Fibroblast of villous mesenchyme (primary cell): ENCODE measurements at regions not wholly inside any gene's neighbourhood (a gene's known extent, or its start where the extent isn't known, plus 50 kb on each side); places are given as distances from the start of the nearest gene placed in this dataset.

Experiments used
- DNase-seq: peaks from one replicate; pipeline ENCODE4 v3.0.0-alpha.2; 2010; ENCODE audit warnings: low read depth
- H3K4me3 ChIP-seq: 2 replicates; pipeline ENCODE4 v1.5.1; 2011; ENCODE audit warnings: low read depth, mild to moderate bottlenecking, low read length
- TF ChIP-seq, protein P1 (sequence below): IDR thresholded peaks from 2 replicates; pipeline ENCODE4 v1.5.1; 2012; ENCODE audit warnings: low read depth, mild to moderate bottlenecking, low read length; ENCODE audit not compliant: insufficient read depth

DNA sequence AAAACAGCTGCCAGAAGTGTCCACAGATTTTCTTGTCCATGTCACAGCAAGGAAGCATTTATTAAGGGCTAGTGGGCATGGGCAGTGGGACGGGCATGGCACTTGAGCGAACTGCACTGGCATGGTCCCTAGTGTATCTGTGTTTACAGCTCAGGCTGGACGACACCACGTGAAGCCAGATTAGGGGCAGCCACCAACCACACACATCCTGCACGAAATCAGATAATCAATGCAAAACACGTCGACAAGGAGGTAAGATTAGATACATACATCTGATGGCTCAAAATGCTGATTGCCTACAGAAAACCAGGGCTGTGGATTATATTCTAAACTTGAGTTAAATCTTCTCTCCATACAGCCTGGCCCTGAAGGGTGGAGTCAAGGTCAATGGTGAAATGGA is 103.8 kb upstream of the ATP6AP2 start:
- TF ChIP-seq, protein P1, sequence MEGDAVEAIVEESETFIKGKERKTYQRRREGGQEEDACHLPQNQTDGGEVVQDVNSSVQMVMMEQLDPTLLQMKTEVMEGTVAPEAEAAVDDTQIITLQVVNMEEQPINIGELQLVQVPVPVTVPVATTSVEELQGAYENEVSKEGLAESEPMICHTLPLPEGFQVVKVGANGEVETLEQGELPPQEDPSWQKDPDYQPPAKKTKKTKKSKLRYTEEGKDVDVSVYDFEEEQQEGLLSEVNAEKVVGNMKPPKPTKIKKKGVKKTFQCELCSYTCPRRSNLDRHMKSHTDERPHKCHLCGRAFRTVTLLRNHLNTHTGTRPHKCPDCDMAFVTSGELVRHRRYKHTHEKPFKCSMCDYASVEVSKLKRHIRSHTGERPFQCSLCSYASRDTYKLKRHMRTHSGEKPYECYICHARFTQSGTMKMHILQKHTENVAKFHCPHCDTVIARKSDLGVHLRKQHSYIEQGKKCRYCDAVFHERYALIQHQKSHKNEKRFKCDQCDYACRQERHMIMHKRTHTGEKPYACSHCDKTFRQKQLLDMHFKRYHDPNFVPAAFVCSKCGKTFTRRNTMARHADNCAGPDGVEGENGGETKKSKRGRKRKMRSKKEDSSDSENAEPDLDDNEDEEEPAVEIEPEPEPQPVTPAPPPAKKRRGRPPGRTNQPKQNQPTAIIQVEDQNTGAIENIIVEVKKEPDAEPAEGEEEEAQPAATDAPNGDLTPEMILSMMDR = no peak
- no peak overlapping the region for H3K4me3 ChIP-seq
- no peak for DNase-seq

DNA sequence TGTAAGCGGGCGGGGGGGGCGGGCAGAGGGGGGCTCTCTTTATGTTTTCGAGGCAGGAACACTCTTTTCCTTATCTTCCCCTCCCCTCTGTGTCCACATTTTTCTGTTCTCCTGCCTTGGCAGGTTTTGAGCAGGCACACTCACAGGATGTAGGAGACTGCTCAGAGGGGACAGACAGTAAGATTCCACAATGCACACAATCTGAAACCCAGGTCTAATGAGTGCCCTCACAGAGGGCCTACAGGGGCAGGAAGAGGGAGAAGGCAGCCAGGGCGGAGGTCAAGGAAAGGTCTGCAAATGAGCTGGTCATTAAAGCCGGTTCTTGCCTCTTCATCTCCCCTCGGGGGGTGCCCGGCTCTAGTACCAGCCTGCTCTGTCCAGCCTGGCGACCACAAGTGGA is 106.1 kb upstream of the ATP6AP2 start:
- H3K4me3 ChIP-seq = no peak overlapping the region
- TF ChIP-seq, protein P1 = no peak
- DNase-seq = no peak

DNA sequence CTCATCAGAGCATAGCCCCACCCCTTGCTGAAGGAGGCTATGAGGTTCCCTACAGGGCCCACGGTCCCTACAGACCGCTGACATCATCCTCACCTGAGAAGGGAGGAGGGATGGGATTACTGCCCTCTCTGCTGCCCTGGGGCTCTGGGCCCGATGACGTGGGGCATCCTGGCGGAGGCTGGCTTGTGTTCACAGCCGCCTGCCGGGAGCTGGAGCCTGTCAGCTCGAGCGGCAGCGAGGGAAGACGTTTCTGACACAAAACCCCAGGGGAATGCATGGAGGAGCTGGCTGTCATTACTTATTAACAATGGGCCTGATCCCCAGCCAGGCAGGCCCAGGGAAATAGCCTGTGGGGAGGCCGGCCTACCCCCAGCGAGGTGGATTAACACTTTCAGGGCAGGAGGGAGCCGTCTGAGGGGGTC is 106.6 kb upstream of the ATP6AP2 start:
- TF ChIP-seq, protein P1 = no peak
- no peak for DNase-seq

DNA sequence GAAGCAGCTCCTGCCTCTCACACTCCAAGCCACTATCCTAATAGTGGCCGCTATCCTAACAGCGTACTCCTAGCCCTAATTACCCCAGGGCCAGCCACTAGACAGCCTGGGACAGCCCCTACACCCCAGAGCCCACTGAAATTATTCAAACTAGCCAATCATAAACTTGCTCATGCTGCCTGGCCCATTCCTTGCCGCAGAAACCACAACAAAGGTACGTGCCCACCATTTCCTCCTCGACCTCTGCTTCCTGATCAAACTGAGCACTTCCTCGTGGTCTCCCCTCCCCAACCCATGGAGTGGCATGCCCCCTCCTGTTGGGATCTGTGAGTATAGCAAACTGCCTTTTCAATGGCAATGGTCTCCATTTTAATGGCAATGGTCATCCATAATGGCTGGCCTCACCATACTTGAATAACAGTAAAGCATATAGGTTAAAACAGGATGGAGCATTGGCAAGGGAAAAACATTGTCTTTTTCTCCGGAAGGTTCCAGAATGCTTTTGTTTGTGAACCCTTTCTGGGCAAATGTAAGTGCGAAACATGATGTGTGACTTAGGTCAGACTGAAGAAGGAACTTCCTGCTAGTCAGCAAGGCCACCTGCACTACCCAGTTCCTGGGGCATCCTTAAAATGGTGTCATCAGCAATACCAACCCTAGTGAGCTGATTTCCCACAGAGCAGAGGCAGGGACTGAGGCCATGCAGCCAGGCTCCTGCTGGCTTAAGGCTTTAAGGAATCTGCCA is 107.1 kb upstream of the ATP6AP2 start:
- DNase-seq = no peak
- TF ChIP-seq, protein P1 = no peak

More for the DNA sequence above, 106.6 kb upstream of the ATP6AP2 start:
- no peak overlapping the region for H3K4me3 ChIP-seq

DNA sequence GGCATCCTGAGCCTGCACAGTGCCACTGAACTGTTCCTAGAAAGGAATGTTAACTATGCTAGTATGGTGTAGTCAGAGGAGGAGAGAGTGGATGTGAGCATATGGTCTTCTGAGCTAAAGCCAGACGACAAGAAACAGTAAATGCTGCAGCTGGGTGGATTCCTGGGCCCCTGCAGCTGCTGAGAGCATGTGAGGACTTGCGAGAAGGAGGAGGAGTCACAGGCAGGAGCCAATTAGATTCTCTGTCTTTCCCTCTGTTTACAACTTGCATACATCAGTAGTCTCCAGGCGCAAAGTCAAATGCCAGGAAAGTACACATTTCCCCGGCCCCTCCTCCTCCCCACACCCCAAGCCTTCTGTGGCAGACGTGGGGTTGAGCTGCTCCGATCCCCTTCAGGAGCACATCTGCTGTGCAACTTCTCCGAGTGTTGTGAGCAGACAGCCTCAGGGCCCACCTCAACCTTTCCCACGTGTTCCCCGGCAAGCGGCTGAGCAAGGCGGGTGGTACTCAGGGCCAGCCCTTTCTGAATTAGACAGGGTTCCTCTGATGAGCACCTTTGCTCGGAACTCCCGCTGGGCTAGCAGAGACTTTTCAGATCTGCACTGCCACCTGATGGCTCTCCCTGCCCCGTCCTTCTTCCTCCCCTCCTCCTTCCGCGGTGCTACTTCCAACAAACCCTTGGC is 108.7 kb upstream of the ATP6AP2 start:
- H3K4me3 ChIP-seq = no peak overlapping the region
- TF ChIP-seq, protein P1 = no peak
- peak; percentile 85 for DNase-seq

More for the DNA sequence above, 107.1 kb upstream of the ATP6AP2 start:
- no peak overlapping the region for H3K4me3 ChIP-seq

DNA sequence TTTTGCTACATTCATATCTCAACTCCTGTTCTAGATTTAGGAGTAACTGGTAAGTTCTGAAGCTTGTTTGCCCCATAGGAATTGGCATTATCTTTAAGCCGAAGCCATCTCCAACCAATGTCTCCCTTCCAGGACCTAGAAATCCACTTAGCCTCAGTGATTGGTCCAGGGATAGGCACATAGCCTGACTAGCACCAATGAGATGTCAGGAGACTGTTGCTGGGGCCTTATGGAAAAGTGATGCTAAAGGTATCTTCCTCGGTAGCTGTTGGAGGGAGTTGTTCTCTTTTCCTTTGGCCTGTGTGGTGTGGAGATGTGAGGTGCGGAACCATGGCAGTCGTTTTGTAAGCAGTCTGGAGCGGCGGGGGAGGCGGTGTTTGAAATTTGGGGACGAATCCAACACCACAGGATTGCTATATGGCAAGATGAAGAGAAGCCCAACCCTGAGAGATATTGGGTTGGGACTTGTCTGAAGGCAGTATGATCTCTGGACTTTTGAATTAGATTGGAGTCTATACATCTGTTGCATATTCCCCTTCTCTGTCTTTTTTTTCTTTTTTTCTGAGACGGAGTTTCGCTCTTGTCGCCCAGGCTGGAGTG is 109.8 kb upstream of the ATP6AP2 start:
- DNase-seq = no peak

More for the DNA sequence above, 109.8 kb upstream of the ATP6AP2 start:
- no peak overlapping the region for H3K4me3 ChIP-seq
- TF ChIP-seq, protein P1 = no peak
